HG03139 (cell line): ENCODE measurements at regions not wholly inside any gene's neighbourhood (a gene's known extent, or its start where the extent isn't known, plus 50 kb on each side); places are given as distances from the start of the nearest gene placed in this dataset.
"Not testable (repeated sequence)": the region's sequence is repeated elsewhere in the genome, so short reads cannot be mapped to it uniquely, and the experiment has no call there.

ENCODE experiments used
- ATAC-seq: cut with Tn5 transposase; IDR thresholded peaks from one replicate; pipeline ENCODE4 v1.9.1; 2021; ENCODE audit not compliant: unreplicated experiment

DNA sequence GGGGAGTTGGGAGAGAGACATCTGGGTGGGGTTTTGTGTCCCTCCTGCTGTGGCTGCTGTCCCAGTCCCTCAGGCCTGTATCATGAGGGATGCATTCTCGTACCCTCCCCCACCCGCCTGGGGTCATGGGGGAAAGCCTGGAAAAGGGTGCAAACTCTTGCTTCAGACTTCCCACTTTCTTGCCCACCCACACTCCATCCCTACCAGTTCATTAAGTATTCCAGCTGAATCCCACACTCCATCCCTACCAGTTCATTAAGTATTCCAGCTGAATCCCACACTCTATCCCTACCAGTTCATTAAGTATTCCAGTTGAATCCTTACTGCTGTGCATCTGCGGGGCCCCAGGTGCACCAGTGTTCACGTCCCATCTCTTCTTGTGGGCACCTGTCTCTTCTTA, 116.3 kb downstream of the ACAA2 start:
- ATAC-seq = no peak

DNA sequence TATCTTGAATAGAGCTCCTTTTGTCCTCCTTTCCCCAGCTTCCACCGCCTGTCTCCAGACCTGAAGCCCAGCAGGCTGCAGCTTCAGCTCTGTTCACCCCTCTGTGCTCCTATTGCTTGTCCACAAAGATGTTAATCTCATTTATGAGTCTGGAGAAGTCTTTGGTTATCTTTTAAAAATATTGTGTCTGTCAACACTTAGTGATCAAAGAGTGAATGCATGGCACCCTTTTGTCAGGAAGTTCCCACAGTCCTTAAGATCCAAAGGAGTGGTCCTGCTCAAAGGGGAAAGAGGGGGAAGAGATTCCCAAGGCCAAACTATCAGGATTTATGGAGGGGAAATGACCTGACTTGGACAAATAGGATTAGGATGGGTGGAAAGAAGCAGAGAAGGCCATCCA, 118.9 kb downstream of the ACAA2 start:
- no peak for ATAC-seq

DNA sequence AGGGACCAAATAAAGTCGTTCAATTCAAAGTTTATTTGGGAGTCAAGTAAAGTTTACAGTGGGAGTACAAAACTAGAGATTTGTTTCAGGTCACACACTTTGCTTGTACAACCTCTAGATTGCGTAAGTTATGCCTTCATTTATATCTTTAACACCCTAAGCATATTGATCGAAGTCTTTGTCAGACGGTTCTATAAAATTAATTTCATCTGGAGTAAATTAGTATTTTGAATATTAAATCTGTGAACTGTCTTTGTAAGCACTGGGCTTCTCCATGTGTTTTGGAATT, 119.7 kb downstream of the ACAA2 start:
- no peak for ATAC-seq

DNA sequence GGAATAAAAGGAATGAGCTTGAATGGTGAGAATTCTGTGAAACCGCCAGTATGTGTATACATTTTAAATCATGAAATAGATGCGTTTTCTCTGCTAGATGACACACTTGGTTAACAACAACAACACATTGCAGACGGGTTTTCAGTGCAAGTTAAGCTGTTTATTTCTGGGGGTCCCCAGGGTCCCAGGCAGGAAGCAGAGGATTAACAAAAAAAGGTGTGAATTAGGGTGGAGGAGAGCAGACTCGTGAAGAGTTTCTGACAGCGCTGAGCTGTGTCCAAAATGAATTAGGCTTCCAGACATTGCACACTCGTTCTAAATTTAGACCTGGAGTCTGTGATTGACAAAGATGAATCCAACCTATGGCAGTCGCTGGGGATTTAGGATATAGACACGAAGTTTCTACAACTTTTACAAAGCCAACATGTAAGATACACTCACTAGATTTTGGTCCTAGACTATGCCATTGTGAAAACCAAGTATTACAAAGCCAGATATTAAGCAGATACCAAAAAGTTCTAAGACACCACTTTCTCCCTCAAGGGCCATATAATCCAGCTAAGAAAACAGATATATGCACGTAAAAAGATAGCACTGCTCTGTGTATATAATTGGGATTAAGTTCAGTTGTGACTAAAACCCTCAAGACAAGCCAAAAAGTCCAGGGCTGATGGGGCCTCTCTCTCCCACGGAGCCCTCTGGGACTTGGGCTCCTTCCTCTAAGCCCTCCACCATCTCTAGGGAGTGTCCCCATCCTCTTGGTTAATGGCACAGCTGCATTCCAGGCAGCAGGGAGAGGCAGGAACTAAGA, 120.2 kb downstream of the ACAA2 start:
- ATAC-seq = no peak

DNA sequence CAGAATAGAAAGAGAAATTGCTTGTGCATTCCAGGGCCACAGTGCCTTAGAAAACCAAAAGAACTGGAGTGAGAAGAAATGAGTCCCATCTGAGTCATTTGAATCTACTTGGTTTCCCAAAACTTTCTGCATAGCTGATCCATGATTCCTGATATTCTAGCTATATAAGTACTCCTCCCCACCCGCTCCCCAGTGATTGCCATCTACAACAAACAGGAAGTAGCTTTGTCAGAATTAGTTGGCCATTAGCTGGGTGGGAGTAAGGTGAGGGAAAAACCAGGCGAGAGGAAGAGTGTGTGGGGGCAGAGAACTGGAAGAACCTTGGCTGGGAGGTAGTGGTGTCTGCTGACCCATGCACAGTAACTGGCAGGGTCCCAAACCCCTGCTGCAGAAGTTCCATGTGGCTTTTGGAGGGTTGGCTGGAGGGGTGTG, 122.1 kb downstream of the ACAA2 start:
- no peak for ATAC-seq

DNA sequence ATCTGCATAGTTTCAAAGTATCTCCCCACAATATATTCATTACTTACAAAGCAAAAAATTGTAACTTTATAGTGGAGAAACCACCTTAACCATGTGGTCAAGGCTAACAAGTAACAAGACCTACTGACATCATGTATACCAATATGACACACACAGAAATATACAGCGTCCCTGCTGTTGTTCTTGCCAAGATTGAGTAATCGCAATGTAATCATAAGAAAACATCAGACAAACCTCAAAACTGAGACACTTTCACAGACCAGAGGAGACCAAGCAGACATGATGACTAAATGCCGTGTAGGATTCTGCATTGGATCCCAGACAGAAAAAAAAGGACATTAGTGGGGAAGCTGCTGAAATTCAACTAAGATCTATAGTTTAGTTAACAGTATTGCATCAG, 123.0 kb downstream of the ACAA2 start:
- no peak for ATAC-seq

DNA sequence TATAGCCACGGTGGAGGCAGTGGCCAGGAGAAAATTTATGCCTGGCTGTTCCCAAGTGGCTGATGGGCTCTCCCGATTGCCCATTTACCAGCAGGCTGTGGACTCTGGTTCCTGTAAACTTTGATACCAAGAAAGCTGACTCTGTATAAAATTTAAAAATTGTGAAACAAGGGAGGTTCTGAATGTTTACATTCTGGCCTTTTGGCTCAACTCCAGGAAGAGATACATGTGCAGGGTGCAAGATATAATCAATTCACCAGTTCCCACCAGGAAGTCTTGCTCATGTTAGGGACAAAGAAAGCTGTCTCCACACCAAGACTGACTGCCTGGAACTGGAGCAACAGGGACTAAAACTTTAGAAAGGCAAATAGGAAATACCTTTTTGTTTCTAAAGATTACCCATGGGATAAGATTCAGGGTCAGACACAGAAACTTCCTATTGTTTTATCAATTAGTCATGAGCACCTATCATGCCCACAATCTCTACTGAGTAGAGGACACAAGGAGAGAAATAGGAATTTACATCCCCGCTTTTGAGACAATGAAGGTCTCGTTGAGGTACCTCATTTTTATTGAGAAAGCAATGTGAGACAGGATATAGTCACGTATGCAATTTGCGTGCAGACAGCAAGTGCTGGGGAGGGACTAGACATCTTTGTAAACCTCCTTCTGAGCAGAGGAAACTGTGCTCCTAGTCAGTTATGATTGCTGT, 123.5 kb downstream of the LIPG start:
- no peak for ATAC-seq

DNA sequence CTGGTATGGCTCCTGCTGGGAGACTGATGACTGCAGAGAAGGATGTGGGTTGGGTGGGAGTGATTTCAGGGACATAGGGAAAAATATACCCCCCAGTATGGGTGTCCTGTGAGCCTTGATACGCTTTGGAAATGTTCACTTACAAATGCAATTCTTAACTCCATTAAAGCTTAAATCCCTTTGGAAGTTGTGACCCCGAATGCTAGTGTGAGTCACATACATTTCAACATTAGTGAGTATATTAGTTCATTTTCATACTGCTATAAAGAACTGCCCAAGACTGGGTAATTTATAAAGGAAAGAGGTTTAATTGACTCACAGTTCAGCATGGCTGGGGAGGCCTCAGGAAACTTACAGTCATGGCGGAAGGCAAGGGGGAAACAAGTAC, 120.9 kb downstream of the LIPG start:
- not testable (repeated sequence) for ATAC-seq

DNA sequence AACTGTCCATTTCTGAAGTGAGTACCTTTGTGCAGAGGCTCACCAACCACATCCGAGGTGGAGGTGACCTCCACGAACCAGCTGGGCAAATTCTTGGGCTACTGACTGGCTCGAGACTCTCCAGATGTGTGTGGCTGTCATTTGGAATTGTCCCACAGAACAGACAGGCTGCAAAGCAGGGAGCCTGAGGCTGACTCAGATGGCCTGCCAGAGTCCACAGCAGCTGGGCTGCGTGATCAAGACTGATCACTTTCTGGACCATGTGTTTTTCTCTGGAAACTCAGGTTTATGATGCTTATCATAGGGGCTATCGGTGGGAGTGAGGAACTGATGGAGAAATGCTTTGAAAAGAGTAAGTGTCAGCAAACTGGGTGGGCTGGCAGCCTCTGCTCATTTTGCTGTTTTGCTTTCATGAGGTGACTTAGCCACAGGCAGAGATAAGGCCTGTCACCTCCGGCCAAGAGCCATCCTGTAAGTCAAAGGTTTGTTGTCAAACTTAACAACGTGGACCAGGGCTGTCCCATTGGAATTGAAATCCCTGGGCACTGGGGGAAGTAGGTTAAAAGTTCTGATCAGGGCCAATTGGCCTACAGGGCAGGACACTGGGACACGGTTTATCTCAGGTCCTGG, 120.4 kb downstream of the LIPG start:
- no peak for ATAC-seq

DNA sequence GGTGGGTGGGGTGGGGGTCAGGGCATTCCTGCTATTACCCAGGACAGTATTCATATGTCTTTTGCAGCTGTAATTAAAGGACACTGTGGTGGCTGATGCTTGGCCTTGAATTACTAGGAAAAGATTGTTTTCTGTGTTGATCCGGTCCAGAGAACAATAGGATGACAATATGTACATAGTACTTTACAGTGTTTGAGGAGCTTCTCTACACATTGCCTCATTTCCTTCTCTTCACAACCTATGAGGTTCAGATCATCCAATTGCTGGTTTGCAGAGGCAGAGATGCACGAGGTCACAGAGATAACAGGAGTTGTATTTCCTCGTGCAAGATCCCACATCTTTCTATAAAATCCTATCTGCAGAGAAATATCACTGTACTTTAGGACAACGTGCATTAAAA, 119.5 kb downstream of the LIPG start:
- ATAC-seq = no peak

DNA sequence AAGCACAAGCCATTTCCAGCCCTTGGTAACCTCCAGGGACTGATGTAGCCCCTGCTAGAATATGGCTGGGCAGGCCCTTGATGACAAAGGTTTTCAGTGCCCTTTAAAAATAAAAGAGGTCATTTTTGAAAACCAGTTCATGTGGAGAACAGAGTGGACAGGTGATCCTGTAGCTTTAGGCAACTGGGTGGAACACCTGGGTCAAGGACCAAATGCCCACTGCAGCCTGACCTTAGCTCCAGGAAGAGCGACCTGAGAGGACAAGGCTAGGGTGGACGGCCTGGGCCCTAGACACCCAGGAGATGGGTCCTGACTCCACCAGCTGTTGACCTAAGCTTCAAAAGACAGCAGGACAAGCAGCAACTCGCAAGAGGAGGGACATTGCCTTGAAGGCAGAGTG, 116.6 kb downstream of the LIPG start:
- ATAC-seq = no peak

DNA sequence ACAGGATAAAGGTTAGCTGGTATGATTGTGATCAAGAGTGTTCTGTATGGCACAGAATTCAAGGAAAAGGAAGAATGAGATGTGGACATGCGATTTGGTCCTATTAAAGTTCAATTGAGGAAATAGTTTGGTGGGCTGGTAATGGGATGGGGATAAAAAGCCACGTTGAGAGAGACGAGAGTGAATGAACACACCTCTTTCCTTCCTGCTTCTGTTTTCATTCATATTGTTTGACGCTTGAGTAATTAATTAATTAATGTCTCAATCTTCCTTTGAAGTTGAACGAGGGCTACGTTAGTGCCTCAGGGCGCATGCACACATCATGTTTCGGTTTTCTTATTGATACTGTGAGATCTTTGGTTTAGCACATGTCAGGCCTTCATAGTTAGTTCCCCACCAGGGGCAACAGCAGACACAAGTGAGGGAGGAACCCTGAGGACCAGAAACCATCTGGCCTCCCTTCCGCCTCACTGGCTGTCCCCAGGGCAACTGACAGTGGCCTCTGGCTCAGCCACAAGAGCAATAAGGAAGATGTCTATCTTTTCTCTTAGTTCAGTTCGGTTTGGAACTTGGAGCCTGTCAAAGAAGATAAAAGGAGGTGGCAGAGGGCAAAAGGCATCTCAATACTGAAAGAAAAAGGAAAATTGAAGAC, 116.0 kb downstream of the LIPG start:
- peak; percentile 86 for ATAC-seq

DNA sequence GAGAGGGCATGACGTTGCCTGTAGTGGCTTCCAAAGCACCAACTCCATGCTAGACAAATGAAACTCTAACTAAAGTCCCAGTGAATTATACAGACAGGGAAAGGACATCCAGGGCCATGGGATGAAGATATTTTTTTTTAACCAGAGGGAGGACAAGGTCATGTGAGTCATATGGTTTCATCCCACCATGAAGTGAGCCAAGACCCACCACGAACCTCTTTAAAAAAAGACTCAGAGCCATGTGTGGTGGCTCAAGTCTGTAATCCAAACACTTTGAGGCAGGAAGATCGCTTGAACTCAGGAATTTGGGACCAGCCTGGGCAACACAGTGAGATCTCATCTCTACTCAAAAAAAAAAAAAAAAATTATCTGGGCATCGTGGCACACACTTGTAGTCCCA, 115.2 kb downstream of the LIPG start:
- no peak for ATAC-seq

DNA sequence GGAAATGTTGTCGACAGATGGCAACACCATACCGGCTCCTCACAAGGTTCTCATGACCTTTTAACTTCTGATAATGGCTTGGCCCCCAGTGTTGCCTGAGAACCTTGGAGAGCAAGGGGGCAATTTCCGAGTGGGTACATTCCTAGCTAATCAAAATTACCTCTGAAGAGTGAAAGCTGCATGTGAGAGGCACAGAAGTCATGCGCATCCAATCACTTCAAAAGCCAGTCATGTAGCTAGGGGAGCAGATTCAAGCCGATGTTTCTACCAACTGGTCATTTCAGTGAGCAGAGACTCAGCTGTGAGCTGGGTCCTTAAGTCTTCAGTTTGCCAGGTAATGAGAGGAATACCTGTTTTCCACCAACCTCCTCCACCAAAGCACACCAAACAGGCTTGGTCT, 111.4 kb downstream of the LIPG start:
- ATAC-seq = no peak

DNA sequence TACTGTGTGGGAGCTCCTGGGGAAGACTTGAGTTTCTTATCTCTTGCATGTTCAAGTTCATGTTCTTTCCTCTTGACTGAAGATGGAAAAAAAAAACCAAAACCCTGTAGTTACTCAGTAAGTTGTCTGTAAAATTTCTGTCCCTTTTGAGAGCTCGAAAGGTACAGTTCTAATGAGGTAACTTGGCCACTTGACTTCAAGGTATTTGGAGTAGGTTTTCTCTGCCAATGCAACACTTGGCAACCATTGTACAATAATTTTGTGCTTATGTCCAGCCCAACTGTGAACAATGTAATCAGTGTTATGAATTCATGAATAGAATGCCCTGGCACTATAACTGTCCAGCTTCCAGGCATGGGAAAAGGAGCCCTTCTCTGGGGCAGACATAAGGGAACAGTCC, 111.0 kb downstream of the LIPG start:
- ATAC-seq = no peak

DNA sequence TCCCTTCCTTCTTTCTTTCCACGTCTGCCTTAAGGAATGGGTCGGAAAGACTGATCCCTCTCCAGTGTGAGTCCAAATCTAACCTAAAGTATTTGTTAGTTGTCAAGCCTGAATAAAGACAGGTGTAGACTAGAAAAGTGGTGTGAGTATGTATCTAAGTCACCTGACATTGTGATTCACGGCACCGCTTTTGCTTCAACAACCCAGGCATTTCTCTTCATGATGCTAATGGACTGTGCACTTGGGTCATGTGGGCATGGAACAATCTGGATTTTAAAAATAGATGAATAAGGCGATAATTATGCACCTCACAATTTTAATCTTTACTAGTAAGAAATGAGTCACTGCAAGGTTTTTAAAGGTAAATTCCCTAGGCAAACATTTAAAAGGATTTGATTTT, 107.5 kb downstream of the LIPG start:
- ATAC-seq = no peak

DNA sequence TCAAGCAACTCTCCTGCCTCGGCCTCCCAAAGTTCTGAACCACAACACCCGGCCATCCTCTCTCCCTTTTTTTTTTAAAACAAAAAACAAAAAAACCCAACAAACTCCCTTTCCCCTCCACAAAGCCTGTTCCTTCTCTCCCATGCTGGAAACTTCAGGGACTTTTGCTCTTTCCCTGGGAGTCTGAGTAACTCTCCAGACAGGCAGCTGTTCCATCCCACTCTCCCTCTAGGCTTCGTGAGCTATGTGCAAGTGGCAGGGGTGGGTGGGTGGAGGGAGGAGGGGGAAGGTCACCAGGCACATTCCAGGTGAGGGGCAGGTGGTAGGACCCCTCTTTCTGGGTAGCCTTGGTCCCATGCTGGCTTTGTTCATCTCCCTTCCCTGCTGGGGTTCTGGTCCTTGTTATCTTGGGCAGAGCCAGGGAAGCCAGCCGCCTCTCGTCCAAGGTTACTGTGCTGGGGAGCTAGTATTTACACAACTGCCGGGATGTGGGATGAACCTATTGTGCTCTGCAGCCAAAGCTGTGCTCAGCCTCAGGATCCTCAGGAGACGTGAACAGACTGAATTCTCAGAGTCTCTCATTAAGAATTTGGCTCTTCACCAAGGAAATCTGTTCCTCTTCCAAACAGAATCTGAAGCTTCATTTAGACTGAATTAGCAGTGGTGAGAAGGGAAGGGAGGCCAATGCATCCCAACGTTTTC, 106.9 kb downstream of the LIPG start:
- no peak for ATAC-seq

DNA sequence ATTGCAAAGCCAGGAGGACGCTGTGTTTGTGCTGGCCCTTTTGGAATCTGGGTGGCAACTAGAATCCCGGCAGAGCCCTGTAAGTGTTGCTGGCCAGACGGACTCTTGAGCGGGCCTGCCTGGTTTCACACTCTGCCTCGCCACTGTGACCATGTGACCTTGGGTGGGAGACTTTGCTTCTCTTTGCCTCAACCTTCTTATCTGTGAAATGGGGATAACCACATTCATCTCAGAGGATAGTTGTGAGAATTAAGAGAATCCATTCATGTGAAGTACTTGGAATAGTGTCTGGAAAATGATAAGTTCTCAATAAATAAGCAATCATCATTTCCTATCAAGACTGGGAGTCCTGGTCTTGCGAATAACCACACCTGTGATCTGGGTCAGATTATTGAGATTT, 105.6 kb downstream of the LIPG start:
- ATAC-seq = no peak

DNA sequence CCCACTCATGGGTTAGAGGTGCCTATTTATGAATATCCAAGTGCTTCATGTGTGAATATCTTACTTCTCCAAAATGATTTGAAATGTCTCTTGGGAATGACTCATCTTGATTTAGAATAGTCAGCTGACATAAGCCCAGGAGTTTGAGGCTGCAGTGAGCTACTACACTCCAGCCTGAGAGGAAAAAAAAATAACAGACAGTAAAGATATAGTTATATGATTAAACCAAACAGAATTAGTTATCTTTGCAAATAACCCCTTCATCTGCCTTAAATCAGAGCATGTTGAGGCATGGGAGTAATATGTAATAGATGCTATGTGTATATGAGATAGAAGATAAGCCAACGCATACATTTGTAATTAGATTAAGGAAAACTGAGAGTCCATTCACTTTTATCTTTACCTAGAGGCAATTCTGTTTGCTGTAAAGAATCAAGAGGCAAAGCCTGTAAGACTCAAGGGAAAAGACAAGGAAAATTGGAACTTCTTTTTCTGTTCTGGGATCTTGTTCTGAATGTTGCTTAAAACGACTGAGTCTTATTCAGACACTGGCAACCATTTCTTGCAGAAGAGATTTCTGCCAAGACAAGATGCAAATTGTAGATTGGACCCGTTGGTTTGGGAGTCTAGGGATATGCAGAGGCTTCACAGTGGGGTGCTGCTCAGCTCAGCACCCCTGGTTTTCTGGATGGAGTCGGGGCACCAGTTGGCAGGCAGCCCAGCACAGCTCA, 104.4 kb downstream of the LIPG start:
- no peak for ATAC-seq
